GM10248 (cell line): ENCODE measurements at regions not wholly inside any gene's neighbourhood (a gene's known extent, or its start where the extent isn't known, plus 50 kb on each side); places are given as distances from the start of the nearest gene placed in this dataset.

Source experiments
- CTCF ChIA-PET: fragments of 300-600 bp; sonication (Branson Sonifier 250); formaldehyde crosslinking; extraction: SDS; loops from one replicate; lab custom pipeline; 2021; ENCODE audit warnings: antibody characterized with exemption; lab: Yijun Ruan, JAX
- POLR2A ChIA-PET: fragments of 350-650 bp; sonication (Branson Sonifier 250); formaldehyde crosslinking; extraction: SDS; loops from one replicate; lab custom pipeline; 2020; ENCODE audit warnings: antibody characterized with exemption; lab: Yijun Ruan, JAX
- DNase-seq: peaks from one replicate; pipeline ENCODE4 v3.0.0; 2012; ENCODE audit errors: extremely low spot score
- CTCF ChIP-seq: IDR thresholded peaks from 2 replicates; pipeline ENCODE4 v1.5.1; 2012; ENCODE audit warnings: mild to moderate bottlenecking, low read depth; ENCODE audit errors: extremely low read depth, missing control alignments, control extremely low read depth

GRCh38 chr11:95494856-95495255, 263.9 kb upstream of the SESN3 start:
- TF ChIP-seq CTCF: no peak
- ChIA-PET CTCF (interaction anchor here (1.4 kb wide), 1 partner anchor 50 kb away, joined by 4 read pairs; no protein-coding TSS in a partner anchor), POLR2A (no interaction called here)
- no peak for DNase-seq

GRCh38 chr11:95494167-95494566, 263.2 kb upstream of the SESN3 start:
- CTCF ChIA-PET: no interaction called here
- no peak for DNase-seq
- POLR2A ChIA-PET: no interaction called here
- TF ChIP-seq CTCF: no peak

GRCh38 chr11:95490625-95491024, 259.6 kb upstream of the SESN3 start:
- ChIA-PET CTCF (interaction anchor here (1.0 kb wide), 1 partner anchor 21 kb away, joined by 3 read pairs; no protein-coding TSS in a partner anchor), POLR2A (no interaction called here)
- DNase-seq: no peak
- TF ChIP-seq CTCF: no peak

GRCh38 chr11:95487938-95488337, 256.9 kb upstream of the SESN3 start:
- CTCF ChIA-PET: interaction anchor here (1.4 to 2.1 kb wide), 2 partner anchors 10 to 12 kb away, joined by 7 to 8 read pairs; no protein-coding TSS in a partner anchor
- POLR2A ChIA-PET: interaction anchor here (0.5 kb wide), 1 partner anchor 254 kb away, joined by 4 read pairs; no protein-coding TSS in a partner anchor
- no peak for DNase-seq
- TF ChIP-seq CTCF: no peak

- ChIA-PET CTCF (interaction anchor here (1.4 to 2.1 kb wide), 2 partner anchors 10 to 12 kb away, joined by 7 to 8 read pairs; no protein-coding TSS in a partner anchor), POLR2A (interaction anchor here (0.5 kb wide), 1 partner anchor 255 kb away, joined by 4 read pairs; no protein-coding TSS in a partner anchor)
- DNase-seq: peak; percentile 81
- no peak for TF ChIP-seq CTCF
These were observed 256.4 kb upstream of the SESN3 start for GRCh38 chr11:95487391-95487790.

GRCh38 chr11:95486979-95487378, 256.0 kb upstream of the SESN3 start:
- POLR2A ChIA-PET: no interaction called here

More at GRCh38 chr11:95486979-95487378, 256.0 kb upstream of the SESN3 start:
- no peak for TF ChIP-seq CTCF
- CTCF ChIA-PET: interaction anchor here (0.6 to 2.1 kb wide), 3 partner anchors 9 to 127 kb away, joined by 3 to 8 read pairs (median 7); no protein-coding TSS in a partner anchor
- DNase-seq: no peak
